GM23338 (cell line): ENCODE measurements at regions not wholly inside any gene's neighbourhood (a gene's known extent, or its start where the extent isn't known, plus 50 kb on each side); places are given as distances from the start of the nearest gene placed in this dataset.
"Not testable (repeated sequence)": the region's sequence is repeated elsewhere in the genome, so short reads cannot be mapped to it uniquely, and the experiment has no call there.

Source experiments
- ATAC-seq: fragments of 200-7000 bp; cut with Tn5 transposase; 3 replicates; pipeline ENCODE4 v1.9.1; 2020
- DNase-seq: peaks from one replicate; pipeline ENCODE4 v3.0.0-alpha.2; 2015; ENCODE audit warnings: low spot score
- H2AFZ ChIP-seq: fragments of 200-600 bp; sonication (generic); 2 replicates; pipeline ENCODE4 v1.8.0; 2016; ENCODE audit warnings: antibody characterized with exemption, mild to moderate bottlenecking, moderate library complexity
- H3F3A ChIP-seq: fragments of 200-600 bp; sonication (generic); replicated peaks from 2 replicates; pipeline ENCODE4 v1.8.0; 2017; ENCODE audit warnings: antibody characterized with exemption, mixed run types, low read depth
- H3K27ac ChIP-seq: fragments of 200-600 bp; sonication (generic); 2 replicates; pipeline ENCODE4 v1.6.1; 2016; ENCODE audit warnings: low read depth
- H3K27me3 ChIP-seq: fragments of 200-600 bp; sonication (generic); 2 replicates; pipeline ENCODE4 v1.8.0; 2016; ENCODE audit warnings: mild to moderate bottlenecking, mixed run types, moderate library complexity; ENCODE audit not compliant: insufficient read depth
- H3K36me3 ChIP-seq: fragments of 200-600 bp; sonication (generic); 2 replicates; pipeline ENCODE4 v1.8.0; 2016; ENCODE audit warnings: mild to moderate bottlenecking; ENCODE audit not compliant: insufficient read depth
- H3K4me1 ChIP-seq: fragments of 200-600 bp; sonication (generic); 2 replicates; pipeline ENCODE4 v1.8.0; 2016; ENCODE audit warnings: mild to moderate bottlenecking, moderate library complexity; ENCODE audit not compliant: insufficient read depth
- H3K4me2 ChIP-seq: fragments of 200-600 bp; sonication (generic); 2 replicates; pipeline ENCODE4 v1.7.1; 2017; ENCODE audit warnings: mixed run types
- H3K4me3 ChIP-seq: fragments of 200-600 bp; sonication (generic); 2 replicates; pipeline ENCODE4 v1.6.1; 2016; ENCODE audit warnings: mixed run types
- H3K79me2 ChIP-seq: fragments of 200-600 bp; sonication (generic); replicated peaks from 2 replicates; pipeline ENCODE4 v1.8.0; 2017; ENCODE audit warnings: mild to moderate bottlenecking; ENCODE audit not compliant: insufficient read depth
- H3K9me2 ChIP-seq: fragments of 200-600 bp; sonication (generic); 2 replicates; pipeline ENCODE4 v1.8.0; 2017; ENCODE audit not compliant: insufficient read depth
- H4K20me1 ChIP-seq: fragments of 200-600 bp; sonication (generic); replicated peaks from 2 replicates; pipeline ENCODE4 v1.8.0; 2017; ENCODE audit warnings: mild to moderate bottlenecking; ENCODE audit not compliant: insufficient read depth
- H3K27ac Mint-ChIP-seq: 2 replicates; pipeline ENCODE4 v1.8.0; 2020; ENCODE audit warnings: inconsistent platforms, mild to moderate bottlenecking, moderate library complexity, mixed read lengths
- H3K27me3 Mint-ChIP-seq: 3 replicates; pipeline ENCODE4 v1.8.0; 2022; ENCODE audit warnings: low read depth, mild to moderate bottlenecking, moderate library complexity, mixed read lengths, inconsistent platforms; ENCODE audit not compliant: insufficient read depth, poor library complexity
- H3K36me3 Mint-ChIP-seq: 3 replicates; pipeline ENCODE4 v1.8.0; 2021; ENCODE audit warnings: low read depth, mild to moderate bottlenecking, inconsistent platforms, moderate library complexity, mixed read lengths
- H3K4me1 Mint-ChIP-seq: 3 replicates; pipeline ENCODE4 v1.8.0; 2020; ENCODE audit warnings: mild to moderate bottlenecking, inconsistent platforms, mixed read lengths
- H3K4me3 Mint-ChIP-seq: 3 replicates; pipeline ENCODE4 v1.8.0; 2021; ENCODE audit warnings: moderate library complexity, mild to moderate bottlenecking, inconsistent platforms, mixed read lengths
- H3K9me3 Mint-ChIP-seq: 3 replicates; pipeline ENCODE4 v1.8.0; 2020; ENCODE audit warnings: moderate library complexity, mild to moderate bottlenecking, inconsistent platforms, mixed read lengths
- CREB1 ChIP-seq: fragments of 250-450 bp; sonication (Bioruptor Pico); IDR thresholded peaks from 2 replicates; pipeline ENCODE4 v1.5.0; 2020; ENCODE audit warnings: low read depth, mild to moderate bottlenecking, moderate library complexity
- ETS1 ChIP-seq: IDR thresholded peaks from 2 replicates; pipeline ENCODE4 v1.6.1; 2016; ENCODE audit warnings: antibody characterized with exemption
- EZH2 ChIP-seq: fragments of 200-600 bp; sonication (generic); IDR thresholded peaks from one replicate; pipeline ENCODE4 v1.8.0; 2017; ENCODE audit warnings: antibody characterized with exemption, mild to moderate bottlenecking, low read depth; ENCODE audit not compliant: unreplicated experiment
- EZH2phosphoT487 ChIP-seq: fragments of 200-600 bp; sonication (generic); IDR thresholded peaks from one replicate; pipeline ENCODE4 v1.8.1; 2018; ENCODE audit warnings: antibody characterized with exemption; ENCODE audit not compliant: unreplicated experiment
- JUNB ChIP-seq: IDR thresholded peaks from one replicate; pipeline ENCODE4 v1.6.1; 2016; ENCODE audit warnings: antibody characterized with exemption; ENCODE audit not compliant: unreplicated experiment
- NANOG ChIP-seq: IDR thresholded peaks from 2 replicates; pipeline ENCODE4 v1.6.1; 2016; ENCODE audit warnings: antibody characterized with exemption, borderline replicate concordance
- POLR2AphosphoS5 ChIP-seq: IDR thresholded peaks from 2 replicates; pipeline ENCODE4 v1.6.1; 2016; ENCODE audit warnings: antibody characterized with exemption, low read depth
- STAT1 ChIP-seq: IDR thresholded peaks from one replicate; pipeline ENCODE4 v1.6.1; 2016; ENCODE audit warnings: antibody characterized with exemption; ENCODE audit not compliant: unreplicated experiment
- ZNF114 ChIP-seq: fragments of 250-450 bp; sonication (Bioruptor Pico); IDR thresholded peaks from 2 replicates; pipeline ENCODE4 v1.5.0; 2020; ENCODE audit warnings: mild to moderate bottlenecking, moderate library complexity
- ZNF331 ChIP-seq: fragments of 250-450 bp; sonication (Bioruptor Pico); IDR thresholded peaks from 2 replicates; pipeline ENCODE4 v1.5.0; 2020; ENCODE audit warnings: low read depth, mild to moderate bottlenecking, moderate library complexity
- ZNF462 ChIP-seq: fragments of 250-450 bp; sonication (Bioruptor Pico); IDR thresholded peaks from 2 replicates; pipeline ENCODE4 v1.5.0; 2020; ENCODE audit warnings: mild to moderate bottlenecking, moderate library complexity

- ATAC-seq = no peak
- Histone ChIP-seq H3K79me2 (no peaks in the 10 kb centered on the region), H3K27me3 (no peaks in the 10 kb centered on the region), H3K9me2 (no peaks in the 10 kb centered on the region), H4K20me1 (no peaks in the 10 kb centered on the region), H3K4me3 (no peak overlapping the region), H3K4me2 (no peak overlapping the region), H3K27ac (no peak overlapping the region), H2AFZ (no peak overlapping the region), H3F3A (no peaks in the 10 kb centered on the region), H3K36me3 (no peaks in the 10 kb centered on the region), H3K4me1 (no peaks in the 10 kb centered on the region)
- DNase-seq = no peak
- TF ChIP-seq CREB1 = no peak
- no peak for TF ChIP-seq STAT1
- no peak for TF ChIP-seq POLR2AphosphoS5
- no peak for TF ChIP-seq ZNF331 (CRISPR knock-in tag)
- TF ChIP-seq JUNB = no peak
- no peak for TF ChIP-seq EZH2
- no peak for TF ChIP-seq EZH2phosphoT487
- H3K36me3 Mint-ChIP-seq = no peaks in the 10 kb centered on the region
- peaks cover 8% of the 10 kb centered on the region for H3K27me3 Mint-ChIP-seq
- no peaks in the 10 kb centered on the region for H3K9me3 Mint-ChIP-seq
- no peak overlapping the region for H3K4me3 Mint-ChIP-seq
- H3K4me1 Mint-ChIP-seq = peaks cover 8% of the 10 kb centered on the region
- no peak overlapping the region for H3K27ac Mint-ChIP-seq
Measured at GRCh38 chr10:29861811-29862505, 197.4 kb downstream of the JCAD start.

GRCh38 chr10:29861231-29861630 is 198.2 kb downstream of the JCAD start:
- H3K9me3 Mint-ChIP-seq, H3K4me1 Mint-ChIP-seq, ATAC-seq: not testable (repeated sequence)

GRCh38 chr10:29860166-29860565 is 199.2 kb downstream of the JCAD start:
- no peak for ATAC-seq
- H3K4me2 ChIP-seq = no peak overlapping the region
- H3K27ac Mint-ChIP-seq = no peak overlapping the region

More at GRCh38 chr10:29861231-29861630, 198.2 kb downstream of the JCAD start:
- not testable (repeated sequence) for H3K27me3 Mint-ChIP-seq, H3K36me3 ChIP-seq, H4K20me1 ChIP-seq, H3K79me2 ChIP-seq, H3K4me3 Mint-ChIP-seq, H3F3A ChIP-seq, H3K9me2 ChIP-seq, H3K36me3 Mint-ChIP-seq, H3K4me2 ChIP-seq, H3K27me3 ChIP-seq, H3K27ac Mint-ChIP-seq, H3K4me3 ChIP-seq, H3K4me1 ChIP-seq, DNase-seq, H2AFZ ChIP-seq, H3K27ac ChIP-seq

More at GRCh38 chr10:29860166-29860565, 199.2 kb downstream of the JCAD start:
- no peaks in the 10 kb centered on the region for H3K79me2 ChIP-seq
- H3K27ac ChIP-seq = no peak overlapping the region
- no peak overlapping the region for H3K4me3 Mint-ChIP-seq
- DNase-seq = no peak
- no peaks in the 10 kb centered on the region for H3K9me3 Mint-ChIP-seq
- H3K27me3 Mint-ChIP-seq = peaks cover 8% of the 10 kb centered on the region
- no peak overlapping the region for H3K4me3 ChIP-seq
- H3F3A ChIP-seq = no peaks in the 10 kb centered on the region
- H3K36me3 ChIP-seq = no peaks in the 10 kb centered on the region
- no peaks in the 10 kb centered on the region for H3K4me1 ChIP-seq
- H3K27me3 ChIP-seq = no peaks in the 10 kb centered on the region
- H3K9me2 ChIP-seq = no peaks in the 10 kb centered on the region
- no peaks in the 10 kb centered on the region for H3K36me3 Mint-ChIP-seq
- H2AFZ ChIP-seq = no peak overlapping the region
- TF ChIP-seq NANOG (no peak), ZNF331 (CRISPR knock-in tag) (no peak), JUNB (no peak), ZNF114 (CRISPR knock-in tag) (no peak), POLR2AphosphoS5 (no peak), ETS1 (no peak), ZNF462 (CRISPR knock-in tag) (no peak)
- no peaks in the 10 kb centered on the region for H4K20me1 ChIP-seq
- peaks cover 8% of the 10 kb centered on the region for H3K4me1 Mint-ChIP-seq
